AG10803 (cell line): ENCODE measurements at regions not wholly inside any gene's neighbourhood (a gene's known extent, or its start where the extent isn't known, plus 50 kb on each side); places are given as distances from the start of the nearest gene placed in this dataset.
A peak's percentile ranks its signal among the peaks of the same experiment; 100 is the strongest.

Experiments used
- DNase-seq: peaks from one replicate; pipeline ENCODE4 v3.0.0; 2010; ENCODE audit warnings: low read depth
- H3K4me3 ChIP-seq: 2 replicates; pipeline ENCODE4 v1.5.1; 2011; ENCODE audit warnings: mild to moderate bottlenecking, low read length, control low read depth
- TF ChIP-seq, protein P1 (sequence below): conservative IDR thresholded peaks from 2 replicates; pipeline ENCODE4 v1.5.1; 2011; ENCODE audit warnings: mild to moderate bottlenecking, low read length, control low read depth, inconsistent platforms

- DNase-seq, result no peak
- no peak overlapping the region for H3K4me3 ChIP-seq
- TF ChIP-seq, protein P1, sequence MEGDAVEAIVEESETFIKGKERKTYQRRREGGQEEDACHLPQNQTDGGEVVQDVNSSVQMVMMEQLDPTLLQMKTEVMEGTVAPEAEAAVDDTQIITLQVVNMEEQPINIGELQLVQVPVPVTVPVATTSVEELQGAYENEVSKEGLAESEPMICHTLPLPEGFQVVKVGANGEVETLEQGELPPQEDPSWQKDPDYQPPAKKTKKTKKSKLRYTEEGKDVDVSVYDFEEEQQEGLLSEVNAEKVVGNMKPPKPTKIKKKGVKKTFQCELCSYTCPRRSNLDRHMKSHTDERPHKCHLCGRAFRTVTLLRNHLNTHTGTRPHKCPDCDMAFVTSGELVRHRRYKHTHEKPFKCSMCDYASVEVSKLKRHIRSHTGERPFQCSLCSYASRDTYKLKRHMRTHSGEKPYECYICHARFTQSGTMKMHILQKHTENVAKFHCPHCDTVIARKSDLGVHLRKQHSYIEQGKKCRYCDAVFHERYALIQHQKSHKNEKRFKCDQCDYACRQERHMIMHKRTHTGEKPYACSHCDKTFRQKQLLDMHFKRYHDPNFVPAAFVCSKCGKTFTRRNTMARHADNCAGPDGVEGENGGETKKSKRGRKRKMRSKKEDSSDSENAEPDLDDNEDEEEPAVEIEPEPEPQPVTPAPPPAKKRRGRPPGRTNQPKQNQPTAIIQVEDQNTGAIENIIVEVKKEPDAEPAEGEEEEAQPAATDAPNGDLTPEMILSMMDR, result no peak
These were observed 292.6 kb downstream of the ALDH8A1 start for GRCh38 chr6:134657343-134657742.

- no peak for DNase-seq
- TF ChIP-seq, protein P1, result no peak
- H3K4me3 ChIP-seq, result no peak overlapping the region
These were observed 295.1 kb downstream of the ALDH8A1 start for GRCh38 chr6:134654751-134655150.

- no peak overlapping the region for H3K4me3 ChIP-seq
- DNase-seq, result no peak
- TF ChIP-seq, protein P1, result no peak
These were observed 298.4 kb downstream of the ALDH8A1 start for GRCh38 chr6:134651519-134651918.

DNA sequence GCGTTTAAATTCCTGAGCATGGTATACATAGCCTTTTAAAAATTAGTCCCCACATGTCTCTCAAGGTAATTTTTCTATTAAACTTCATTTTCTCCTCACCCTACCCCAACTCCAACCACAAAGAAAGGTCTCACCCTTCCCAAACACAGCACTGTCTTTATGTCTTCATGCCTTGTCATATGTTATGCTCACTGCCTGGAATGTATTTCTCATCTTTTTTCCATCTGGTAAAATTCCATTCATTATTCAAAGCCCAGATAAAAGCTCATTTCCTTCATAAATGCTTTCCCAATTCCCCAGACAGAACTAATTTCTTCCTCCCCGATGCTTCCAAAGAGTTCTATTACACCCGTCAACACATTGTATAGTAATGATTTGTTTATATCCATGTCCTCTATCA is 302.0 kb downstream of the ALDH8A1 start:
- TF ChIP-seq, protein P1, result no peak
- peak; percentile 84 for DNase-seq
- H3K4me3 ChIP-seq, result no peak overlapping the region

DNA sequence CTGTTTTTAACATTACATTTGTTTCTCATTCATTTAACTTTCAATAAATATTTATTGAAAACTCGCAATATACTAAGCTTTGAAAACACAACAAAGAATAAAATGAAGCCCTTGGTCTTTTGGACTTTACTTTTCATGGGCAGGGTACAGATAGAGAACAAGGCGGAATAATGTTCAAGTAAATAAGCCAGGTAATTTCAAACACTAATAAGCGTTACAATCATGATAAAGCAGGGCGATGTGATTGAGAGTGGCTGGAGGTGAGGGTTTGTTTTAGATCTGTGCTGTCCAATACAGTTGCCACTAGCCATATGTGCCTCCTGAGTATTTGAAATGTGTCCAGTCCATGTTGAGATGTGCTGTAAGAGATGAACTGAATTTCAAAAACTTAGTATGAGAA is 307.1 kb downstream of the ALDH8A1 start:
- TF ChIP-seq, protein P1, result no peak
- H3K4me3 ChIP-seq, result no peak overlapping the region
- no peak for DNase-seq

DNA sequence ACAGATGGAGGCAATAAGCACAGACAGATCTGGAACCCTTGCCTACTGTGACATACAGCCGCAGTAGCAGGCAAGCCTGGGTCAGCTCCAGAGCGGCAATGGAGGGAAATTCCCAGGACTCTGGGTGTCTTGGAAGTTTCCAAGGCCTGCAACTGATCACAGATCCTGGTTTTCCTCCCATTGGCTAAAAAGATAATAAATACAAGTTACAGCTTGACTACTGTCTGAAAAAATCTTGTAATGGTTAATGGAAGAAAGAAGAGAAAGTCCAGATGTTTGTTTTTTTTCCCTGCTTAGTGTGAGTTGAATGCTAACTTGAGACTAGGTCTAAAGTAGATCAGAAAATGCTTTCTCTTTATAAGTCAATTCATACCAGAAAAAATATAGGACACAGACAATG is 307.6 kb downstream of the ALDH8A1 start:
- peak; percentile 76 for DNase-seq
- H3K4me3 ChIP-seq, result no peak overlapping the region
- TF ChIP-seq, protein P1, result no peak

DNA sequence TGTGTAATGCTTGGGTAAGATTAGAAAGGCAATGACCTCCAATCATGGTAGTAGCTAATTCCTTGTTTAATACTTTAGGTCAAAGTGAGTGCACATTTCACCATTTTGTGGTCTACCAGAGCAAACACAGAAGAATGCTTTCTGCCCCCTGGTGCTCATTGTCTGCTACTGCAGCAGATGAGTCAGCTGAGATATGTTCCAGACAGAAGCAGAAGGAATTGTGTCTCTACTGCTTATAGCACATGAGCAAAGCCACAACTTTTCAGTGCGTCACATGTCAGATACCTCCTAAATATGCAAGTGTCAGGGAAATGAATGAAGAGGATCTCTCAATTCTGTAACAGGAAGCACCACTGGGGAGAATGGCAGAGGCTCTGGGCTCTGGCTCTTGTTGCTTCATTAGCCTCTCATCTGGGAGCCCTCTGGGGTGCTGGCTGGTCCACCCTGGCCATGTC is 308.9 kb downstream of the ALDH8A1 start:
- no peak overlapping the region for H3K4me3 ChIP-seq
- peak; percentile 93 for DNase-seq
- TF ChIP-seq, protein P1, result peak; percentile 99
